Erythroblast (primary cell): ENCODE measurements at regions not wholly inside any gene's neighbourhood (a gene's known extent, or its start where the extent isn't known, plus 50 kb on each side); places are given as distances from the start of the nearest gene placed in this dataset.

Experiments
- GATA1 ChIP-seq: IDR thresholded peaks from 2 replicates; pipeline ENCODE4 v1.6.1; 2011; ENCODE audit warnings: low read depth, mild to moderate bottlenecking, control low read depth, low read length, moderate library complexity
- POLR2A ChIP-seq: IDR thresholded peaks from 2 replicates; pipeline ENCODE4 v1.6.1; 2011; ENCODE audit warnings: mild to moderate bottlenecking, low read length

DNA sequence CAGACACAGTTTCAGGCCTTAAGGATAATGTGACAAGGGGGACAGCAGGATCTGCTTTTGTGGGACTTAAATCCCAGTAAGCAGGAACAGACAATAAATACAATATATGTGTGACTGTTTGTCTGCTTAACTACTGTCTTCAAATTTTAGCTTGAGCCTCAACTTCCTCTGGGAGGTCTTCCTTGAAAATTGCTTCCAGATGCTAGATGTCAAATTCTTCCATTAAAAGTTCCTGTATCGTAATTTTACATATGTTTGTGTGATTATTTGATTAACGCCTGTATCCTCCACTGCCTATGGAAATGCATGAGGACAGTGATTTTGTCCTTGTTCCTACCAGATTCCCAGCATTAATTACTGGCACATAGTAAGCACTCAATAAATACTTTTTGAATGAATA, 385.5 kb downstream of the NDFIP2 start:
- TF ChIP-seq POLR2A (no peak), GATA1 (no peak)
